ENCODE measurements at regions not wholly inside any gene's neighbourhood (a gene's known extent, or its start where the extent isn't known, plus 50 kb on each side); places are given as distances from the start of the nearest gene placed in this dataset.

DNA sequence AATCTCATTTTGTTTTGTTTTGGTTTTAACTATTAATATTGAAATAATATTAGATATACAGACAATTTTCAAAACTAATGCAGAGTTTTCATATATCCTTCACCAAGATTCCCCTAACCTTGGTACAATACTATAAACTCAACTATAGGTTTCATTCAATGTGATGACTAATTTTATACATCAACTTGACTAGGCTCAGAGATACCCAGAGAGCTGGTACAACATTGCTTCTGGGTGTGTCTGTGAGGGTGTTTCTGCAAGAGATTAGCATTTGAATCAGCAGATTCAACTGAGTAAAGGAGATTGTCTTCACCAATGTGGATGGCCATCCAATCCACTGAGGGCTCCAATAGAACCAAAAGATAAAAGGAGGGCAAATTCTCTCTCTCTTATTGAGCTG is 221.3 kb upstream of the CRIM1 start:
- TF ChIP-seq, protein P1, sequence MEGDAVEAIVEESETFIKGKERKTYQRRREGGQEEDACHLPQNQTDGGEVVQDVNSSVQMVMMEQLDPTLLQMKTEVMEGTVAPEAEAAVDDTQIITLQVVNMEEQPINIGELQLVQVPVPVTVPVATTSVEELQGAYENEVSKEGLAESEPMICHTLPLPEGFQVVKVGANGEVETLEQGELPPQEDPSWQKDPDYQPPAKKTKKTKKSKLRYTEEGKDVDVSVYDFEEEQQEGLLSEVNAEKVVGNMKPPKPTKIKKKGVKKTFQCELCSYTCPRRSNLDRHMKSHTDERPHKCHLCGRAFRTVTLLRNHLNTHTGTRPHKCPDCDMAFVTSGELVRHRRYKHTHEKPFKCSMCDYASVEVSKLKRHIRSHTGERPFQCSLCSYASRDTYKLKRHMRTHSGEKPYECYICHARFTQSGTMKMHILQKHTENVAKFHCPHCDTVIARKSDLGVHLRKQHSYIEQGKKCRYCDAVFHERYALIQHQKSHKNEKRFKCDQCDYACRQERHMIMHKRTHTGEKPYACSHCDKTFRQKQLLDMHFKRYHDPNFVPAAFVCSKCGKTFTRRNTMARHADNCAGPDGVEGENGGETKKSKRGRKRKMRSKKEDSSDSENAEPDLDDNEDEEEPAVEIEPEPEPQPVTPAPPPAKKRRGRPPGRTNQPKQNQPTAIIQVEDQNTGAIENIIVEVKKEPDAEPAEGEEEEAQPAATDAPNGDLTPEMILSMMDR (conservative IDR thresholded peaks at IDR 0.05) = no peak
- TF ChIP-seq EZH2 (IDR thresholded peaks at IDR 0.05; ENCODE audit: low read depth) = no peak

Measured in PC-9 (cell line).